GM12874 (cell line): ENCODE measurements at regions not wholly inside any gene's neighbourhood (a gene's known extent, or its start where the extent isn't known, plus 50 kb on each side); places are given as distances from the start of the nearest gene placed in this dataset.

Experiments
- CTCF ChIP-seq: IDR thresholded peaks from 2 replicates; pipeline ENCODE4 v1.5.1; 2011; ENCODE audit warnings: low read depth, mild to moderate bottlenecking, control low read depth, low read length, moderate library complexity; ENCODE audit not compliant: insufficient read depth

GRCh38 chr6:125667326-125667725 is 82.1 kb upstream of the HEY2 start:
- no peak for TF ChIP-seq CTCF

DNA sequence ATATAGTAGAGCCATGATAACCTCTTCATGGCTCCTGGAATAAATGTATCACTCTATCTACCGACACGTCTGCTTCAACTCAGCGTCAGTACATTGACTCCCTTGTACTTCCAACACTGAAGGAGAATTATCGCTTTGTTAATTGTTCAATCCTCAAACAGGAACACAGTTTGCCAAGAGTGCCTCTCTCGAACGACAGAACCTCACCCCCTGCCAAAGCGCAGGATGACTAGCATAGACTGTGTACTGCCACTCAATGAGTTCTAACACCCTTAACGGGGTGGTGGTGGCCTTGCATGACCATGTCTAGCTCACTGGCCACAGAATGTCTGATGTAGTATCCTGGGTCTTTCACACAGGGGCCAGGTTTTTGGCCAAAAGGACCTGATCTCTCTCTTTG is 81.4 kb upstream of the HEY2 start:
- TF ChIP-seq CTCF, result no peak

GRCh38 chr6:125670568-125670967 is 78.9 kb upstream of the HEY2 start:
- no peak for TF ChIP-seq CTCF

GRCh38 chr6:125671323-125671722 is 78.1 kb upstream of the HEY2 start:
- TF ChIP-seq CTCF, result no peak

DNA sequence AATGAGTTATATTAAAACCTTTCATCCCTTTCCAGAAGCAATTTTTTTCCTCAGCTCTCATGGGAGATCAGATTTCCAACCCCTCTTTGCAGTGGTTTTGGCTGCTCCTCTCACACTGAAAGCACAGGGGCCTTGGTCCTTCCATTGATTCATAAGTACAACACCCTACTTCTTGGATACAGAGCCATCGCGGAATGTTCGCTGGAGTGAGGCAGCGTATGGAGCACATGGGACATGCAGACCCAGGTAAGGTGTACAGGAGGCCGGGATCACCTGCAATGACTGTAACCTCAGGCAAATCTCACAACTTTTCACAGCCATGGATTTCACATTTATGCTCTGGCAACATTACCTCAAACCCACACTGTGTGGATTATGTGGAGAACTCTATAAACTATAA is 75.2 kb upstream of the HEY2 start:
- no peak for TF ChIP-seq CTCF

GRCh38 chr6:125678601-125679000 is 70.8 kb upstream of the HEY2 start:
- TF ChIP-seq CTCF, result no peak

- TF ChIP-seq CTCF, result no peak
Observed at GRCh38 chr6:125679128-125679527, 70.3 kb upstream of the HEY2 start.

DNA sequence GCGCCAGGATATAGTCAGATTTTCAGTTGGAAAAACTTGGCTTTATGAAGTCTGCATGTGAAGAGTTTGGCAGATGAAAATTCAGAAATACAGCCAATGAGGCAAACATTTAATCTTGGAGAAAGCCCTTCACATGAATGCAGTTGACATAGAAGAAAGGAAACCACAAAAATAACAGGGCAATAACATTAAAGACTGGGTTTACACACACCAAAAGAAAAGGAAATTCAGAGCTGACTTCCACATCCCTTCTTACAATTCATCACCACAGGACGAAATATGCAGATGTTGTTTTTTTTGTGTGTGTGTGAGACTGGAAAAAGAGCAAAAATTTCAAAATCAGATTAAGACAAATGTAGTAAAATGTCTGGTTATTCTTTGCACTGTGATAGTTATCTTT is 69.8 kb upstream of the HEY2 start:
- TF ChIP-seq CTCF, result no peak
